Neutrophil (primary cell): ENCODE measurements at regions not wholly inside any gene's neighbourhood (a gene's known extent, or its start where the extent isn't known, plus 50 kb on each side); places are given as distances from the start of the nearest gene placed in this dataset.

Experiments used
- H3K27ac ChIP-seq: fragments of 200-600 bp; sonication (generic); 2 replicates; pipeline ENCODE4 v1.5.1; 2016; ENCODE audit warnings: mild to moderate bottlenecking, moderate library complexity
- H3K27me3 ChIP-seq: fragments of 200-600 bp; sonication (generic); 2 replicates; pipeline ENCODE4 v1.6.0; 2016; ENCODE audit warnings: mild to moderate bottlenecking
- H3K36me3 ChIP-seq: fragments of 200-600 bp; sonication (generic); 2 replicates; pipeline ENCODE4 v1.5.1; 2017
- H3K4me1 ChIP-seq, 2 experiments: fragments of 200-600 bp in 1 of 2; sonication (generic) in 1 of 2; 1 replicate in 1 of 2; 2 replicates in 1 of 2; pipeline versions ENCODE4 v1.5.1 to v1.6.1; 2013 to 2016; ENCODE audit warnings: low read depth in 1 of 2, low read length in 1 of 2, mild to moderate bottlenecking in 1 of 2, moderate library complexity in 1 of 2; ENCODE audit not compliant: control insufficient read depth in 1 of 2, insufficient read depth in 1 of 2
- H3K4me3 ChIP-seq, 2 experiments: fragments of 200-600 bp in 1 of 2; sonication (generic) in 1 of 2; 1 replicate in 1 of 2; 2 replicates in 1 of 2; pipeline ENCODE4 v1.5.1; 2013 to 2016; ENCODE audit warnings: low read depth in 1 of 2, low read length in 1 of 2, mild to moderate bottlenecking in 1 of 2, moderate library complexity in 1 of 2
- H3K9me3 ChIP-seq: fragments of 200-600 bp; sonication (generic); 2 replicates; pipeline ENCODE4 v1.5.1; 2016
- TF ChIP-seq, protein P1 (sequence below): fragments of 200-600 bp; sonication (generic); IDR thresholded peaks from 2 replicates; pipeline ENCODE4 v1.5.1; 2016; ENCODE audit warnings: antibody characterized with exemption

DNA sequence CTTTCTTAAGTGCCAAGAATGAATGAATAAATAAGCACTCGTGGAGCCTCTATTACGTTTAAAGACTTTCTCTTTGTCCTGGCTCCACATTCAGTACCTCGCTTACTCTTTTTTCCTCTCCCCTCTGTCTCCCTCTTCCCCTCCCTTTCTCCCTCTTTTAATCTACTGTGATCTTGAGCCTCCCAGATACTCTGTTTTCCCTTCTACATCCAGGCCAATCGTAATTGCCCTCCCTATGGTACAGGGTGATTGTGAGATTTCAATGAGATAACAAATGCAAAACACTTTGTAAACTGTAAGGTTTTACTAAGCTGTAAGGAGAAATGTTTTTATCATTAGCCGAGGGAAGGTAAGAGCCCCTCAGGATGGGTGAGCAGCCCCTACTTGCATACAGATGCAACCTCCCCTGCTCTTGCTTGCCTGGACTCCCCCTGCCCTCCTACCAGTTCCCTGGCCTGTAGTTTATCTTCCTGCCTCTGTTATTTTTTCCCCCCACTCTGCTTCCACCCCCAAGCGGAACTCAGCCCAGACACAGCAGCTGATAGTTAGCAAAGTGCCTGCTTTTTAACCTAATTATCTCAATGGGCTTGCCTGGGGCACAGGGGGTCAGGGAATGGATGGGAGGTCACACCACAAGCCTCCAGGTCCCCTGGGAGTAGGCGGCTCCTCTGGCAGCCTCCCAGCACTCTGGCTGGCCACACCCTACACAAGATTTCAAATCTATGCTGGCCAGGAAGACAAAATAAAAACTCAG, 76.9 kb upstream of the CADM1 start:
- TF ChIP-seq, protein P1, sequence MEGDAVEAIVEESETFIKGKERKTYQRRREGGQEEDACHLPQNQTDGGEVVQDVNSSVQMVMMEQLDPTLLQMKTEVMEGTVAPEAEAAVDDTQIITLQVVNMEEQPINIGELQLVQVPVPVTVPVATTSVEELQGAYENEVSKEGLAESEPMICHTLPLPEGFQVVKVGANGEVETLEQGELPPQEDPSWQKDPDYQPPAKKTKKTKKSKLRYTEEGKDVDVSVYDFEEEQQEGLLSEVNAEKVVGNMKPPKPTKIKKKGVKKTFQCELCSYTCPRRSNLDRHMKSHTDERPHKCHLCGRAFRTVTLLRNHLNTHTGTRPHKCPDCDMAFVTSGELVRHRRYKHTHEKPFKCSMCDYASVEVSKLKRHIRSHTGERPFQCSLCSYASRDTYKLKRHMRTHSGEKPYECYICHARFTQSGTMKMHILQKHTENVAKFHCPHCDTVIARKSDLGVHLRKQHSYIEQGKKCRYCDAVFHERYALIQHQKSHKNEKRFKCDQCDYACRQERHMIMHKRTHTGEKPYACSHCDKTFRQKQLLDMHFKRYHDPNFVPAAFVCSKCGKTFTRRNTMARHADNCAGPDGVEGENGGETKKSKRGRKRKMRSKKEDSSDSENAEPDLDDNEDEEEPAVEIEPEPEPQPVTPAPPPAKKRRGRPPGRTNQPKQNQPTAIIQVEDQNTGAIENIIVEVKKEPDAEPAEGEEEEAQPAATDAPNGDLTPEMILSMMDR: no peak
- Histone ChIP-seq H3K9me3 (no peaks in the 10 kb centered on the region), H3K27me3 (no peaks in the 10 kb centered on the region), H3K4me1 (no peaks in the 10 kb centered on the region), H3K27ac (no peak overlapping the region), H3K4me3 (no peak overlapping the region), H3K36me3 (no peaks in the 10 kb centered on the region)

DNA sequence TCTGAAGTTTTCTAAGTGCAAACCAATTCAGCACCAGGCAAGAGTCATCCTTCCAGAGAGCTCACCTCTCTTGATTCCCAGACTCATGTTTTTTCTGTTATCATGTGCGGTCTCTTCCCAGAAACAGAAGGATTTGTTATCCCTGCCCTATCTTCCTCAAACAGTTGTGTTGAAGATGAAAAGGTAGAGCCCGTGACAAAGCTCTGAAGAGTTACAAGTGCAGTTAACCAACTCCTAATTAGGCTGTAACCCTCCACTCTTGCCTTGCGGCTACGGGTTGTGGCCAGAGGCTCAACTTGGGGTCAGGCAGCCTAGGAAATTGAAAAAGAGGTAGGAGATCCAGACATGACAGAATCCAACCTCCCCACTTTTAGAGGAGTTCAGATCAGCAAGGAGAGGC, 76.2 kb upstream of the CADM1 start:
- Histone ChIP-seq H3K4me3 (no peak overlapping the region), H3K27ac (no peak overlapping the region), H3K9me3 (no peaks in the 10 kb centered on the region), H3K36me3 (no peaks in the 10 kb centered on the region), H3K27me3 (no peaks in the 10 kb centered on the region), H3K4me1 (no peaks in the 10 kb centered on the region)
- TF ChIP-seq, protein P1: no peak

DNA sequence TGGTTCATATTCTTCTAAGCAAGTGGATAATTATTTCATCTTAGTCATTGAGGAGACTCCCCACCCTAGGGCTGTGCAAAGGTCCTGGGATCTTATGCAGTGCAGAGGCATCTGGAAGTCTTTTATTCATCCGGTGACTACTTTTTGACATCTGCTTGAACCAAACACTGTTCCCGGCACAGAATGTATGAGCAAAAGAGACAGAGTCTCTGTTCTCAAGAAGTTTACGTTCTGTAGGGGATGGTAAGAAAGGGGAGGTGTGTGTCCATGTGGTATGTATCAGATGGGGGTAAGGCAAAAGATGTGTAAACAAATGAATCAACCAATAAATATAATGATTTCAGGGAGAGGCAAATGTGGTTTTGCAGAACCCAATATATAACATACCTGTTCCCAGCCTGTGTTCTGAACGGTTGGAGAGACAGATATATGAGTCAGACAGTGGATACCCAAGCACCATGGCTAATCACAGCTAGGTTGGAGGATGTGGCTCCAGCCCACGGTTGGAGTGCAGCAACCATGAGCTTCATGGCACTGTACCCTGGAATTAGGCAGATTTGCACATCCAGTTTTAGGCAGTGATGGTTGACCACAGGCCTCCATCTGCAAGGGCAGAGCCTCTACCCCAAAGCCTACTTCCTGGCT, 75.1 kb upstream of the CADM1 start:
- TF ChIP-seq, protein P1: no peak
- no peak overlapping the region for H3K4me3 ChIP-seq
- H3K27me3 ChIP-seq: no peaks in the 10 kb centered on the region
- no peaks in the 10 kb centered on the region for H3K36me3 ChIP-seq
- no peaks in the 10 kb centered on the region for H3K4me1 ChIP-seq
- H3K9me3 ChIP-seq: no peaks in the 10 kb centered on the region
- H3K27ac ChIP-seq: no peak overlapping the region

DNA sequence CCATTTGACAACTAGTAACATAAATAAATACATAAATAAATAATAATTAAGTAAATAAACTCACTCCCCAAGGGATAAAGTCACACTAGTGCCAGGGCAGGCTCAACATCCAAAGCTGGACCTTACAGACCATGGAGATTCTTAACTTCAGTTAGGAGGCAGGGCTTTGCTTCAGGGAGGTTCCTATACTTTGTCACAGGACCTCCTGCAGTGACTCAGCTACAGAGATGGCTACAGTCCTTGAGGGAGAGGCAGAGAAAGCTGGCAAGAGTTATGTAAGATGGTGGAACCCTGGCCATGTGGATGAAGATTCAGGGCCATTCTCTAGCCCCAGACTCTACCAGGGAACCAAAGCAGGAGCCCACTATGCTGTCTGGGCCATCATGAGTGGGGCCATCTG, 74.1 kb upstream of the CADM1 start:
- Histone ChIP-seq H3K4me3 (no peak overlapping the region), H3K27ac (no peak overlapping the region), H3K9me3 (no peaks in the 10 kb centered on the region), H3K36me3 (no peaks in the 10 kb centered on the region), H3K27me3 (no peaks in the 10 kb centered on the region), H3K4me1 (no peaks in the 10 kb centered on the region)
- TF ChIP-seq, protein P1: no peak

DNA sequence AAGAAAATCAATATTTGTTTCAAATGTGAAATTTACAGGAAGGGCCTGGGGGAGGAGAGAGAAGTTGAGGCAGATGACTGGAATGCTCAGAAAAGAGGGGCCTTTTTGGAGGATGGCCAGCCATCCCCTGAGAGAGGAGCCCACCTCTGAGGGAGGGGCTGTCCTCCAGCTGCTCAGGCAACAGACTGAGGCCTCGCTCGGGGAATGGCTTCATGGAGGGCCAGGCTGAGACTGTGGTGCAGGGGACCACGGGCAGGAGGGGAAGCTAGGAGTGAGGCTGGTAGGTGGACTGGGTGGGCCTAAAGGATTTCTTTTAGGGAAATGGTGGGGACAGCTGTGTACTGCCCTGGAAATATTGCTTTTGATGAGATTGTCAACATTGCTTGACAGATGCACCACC, 73.5 kb upstream of the CADM1 start:
- no peaks in the 10 kb centered on the region for H3K27me3 ChIP-seq
- no peak overlapping the region for H3K27ac ChIP-seq
- no peaks in the 10 kb centered on the region for H3K9me3 ChIP-seq
- H3K4me3 ChIP-seq: no peak overlapping the region
- TF ChIP-seq, protein P1: no peak
- H3K4me1 ChIP-seq: no peaks in the 10 kb centered on the region
- H3K36me3 ChIP-seq: no peaks in the 10 kb centered on the region
